GM12892 (cell line): ENCODE measurements at regions not wholly inside any gene's neighbourhood (a gene's known extent, or its start where the extent isn't known, plus 50 kb on each side); places are given as distances from the start of the nearest gene placed in this dataset.

Experiments used
- DNase-seq: peaks from one replicate; pipeline ENCODE4 v3.0.0; 2011; ENCODE audit not compliant: insufficient read length
- FAIRE-seq: peaks from 2 replicates; lab custom pipeline; 2011; peaks lifted over from hg19 to GRCh38; lab: Jason Lieb, UNC
- POLR2A ChIP-seq: IDR thresholded peaks from 2 replicates; pipeline ENCODE4 v1.6.1; 2011; ENCODE audit warnings: low read depth, low read length, control low read depth
- POLR2AphosphoS5 ChIP-seq: IDR thresholded peaks from 2 replicates; pipeline ENCODE4 v1.6.1; 2011; ENCODE audit warnings: low read depth, low read length, control low read depth
- TAF1 ChIP-seq: IDR thresholded peaks from 2 replicates; pipeline ENCODE4 v1.6.1; 2011; ENCODE audit warnings: low read depth, mild to moderate bottlenecking, control low read depth, low read length, borderline replicate concordance

GRCh38 chr2:161088658-161089350, 71.4 kb upstream of the TANK start:
- no peak for DNase-seq
- no peak for TF ChIP-seq TAF1
- TF ChIP-seq POLR2AphosphoS5 = no peak
- no peak for TF ChIP-seq POLR2A
- FAIRE-seq = peak; percentile 83

- DNase-seq (no peak), FAIRE-seq (peak; percentile 82)
- TF ChIP-seq POLR2AphosphoS5 (no peak), POLR2A (no peak), TAF1 (no peak)
Measured at GRCh38 chr2:161090411-161090810, 69.8 kb upstream of the TANK start.

DNA sequence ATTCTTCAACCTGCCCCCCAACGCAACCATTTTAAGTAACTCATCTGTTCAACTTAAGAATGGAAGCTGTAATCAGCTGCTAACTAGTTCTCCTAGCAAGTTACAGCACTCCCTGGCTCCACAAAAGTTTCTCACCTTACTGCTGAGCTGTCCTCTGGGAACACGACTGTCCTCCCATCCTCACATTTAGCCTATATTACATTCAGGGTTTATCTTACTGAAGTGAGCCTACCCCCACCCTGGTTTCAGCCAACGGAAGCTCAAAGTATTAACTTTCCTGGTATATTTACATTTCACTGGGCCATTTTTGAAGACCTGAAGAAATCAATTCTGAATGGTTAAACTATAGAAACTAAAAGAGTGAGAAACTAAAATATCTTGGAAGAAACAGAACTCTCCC, 64.9 kb upstream of the TANK start:
- FAIRE-seq = peak; percentile 63
- TF ChIP-seq POLR2A = no peak
- TF ChIP-seq TAF1 = no peak
- no peak for TF ChIP-seq POLR2AphosphoS5
- no peak for DNase-seq

DNA sequence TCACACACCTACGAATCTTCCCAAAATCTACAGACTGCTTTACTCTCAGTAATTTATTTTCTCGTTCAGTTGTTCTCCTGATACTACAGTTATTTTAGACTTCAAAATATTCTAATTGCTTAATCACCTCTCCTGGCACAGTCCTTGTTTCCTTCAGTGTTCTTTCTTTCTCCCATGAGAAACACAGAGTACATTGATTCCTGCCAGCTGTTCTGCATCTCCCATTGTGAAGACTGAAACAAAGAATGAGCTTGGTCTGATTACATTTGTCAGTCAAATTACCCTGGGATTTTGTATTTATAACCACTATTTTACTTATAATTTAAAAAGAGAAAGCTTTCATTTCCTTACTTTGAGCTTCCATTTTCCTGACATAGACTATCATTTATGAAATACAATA, 63.9 kb upstream of the TANK start:
- FAIRE-seq (no peak), DNase-seq (no peak)
- TF ChIP-seq TAF1 = no peak
- no peak for TF ChIP-seq POLR2A
- TF ChIP-seq POLR2AphosphoS5 = no peak

DNA sequence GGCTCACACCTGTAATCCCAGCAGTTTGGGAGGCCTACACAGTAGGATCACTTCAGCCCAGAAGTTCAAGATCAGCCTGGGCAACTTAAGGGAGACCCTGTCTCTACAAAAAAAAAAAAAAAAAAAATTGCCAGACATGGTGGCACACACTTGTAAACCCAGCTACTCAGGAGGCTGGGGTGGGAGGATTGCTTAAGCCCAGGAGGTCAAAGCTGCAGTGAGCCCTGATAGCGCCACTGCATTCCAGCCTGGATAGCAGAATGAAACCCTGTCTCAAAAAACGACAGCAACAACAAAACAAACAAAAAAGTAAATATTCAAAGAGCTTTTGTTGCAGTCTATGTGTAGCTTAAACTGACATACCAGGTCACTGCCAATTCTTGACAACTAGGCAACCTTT, 63.1 kb upstream of the TANK start:
- DNase-seq = no peak
- peak; percentile 14 for FAIRE-seq
- TF ChIP-seq TAF1 (no peak), POLR2A (no peak), POLR2AphosphoS5 (no peak)

- TF ChIP-seq TAF1 = no peak
- DNase-seq (no peak), FAIRE-seq (no peak)
Measured at GRCh38 chr2:161100211-161100895, 59.9 kb upstream of the TANK start.

DNA sequence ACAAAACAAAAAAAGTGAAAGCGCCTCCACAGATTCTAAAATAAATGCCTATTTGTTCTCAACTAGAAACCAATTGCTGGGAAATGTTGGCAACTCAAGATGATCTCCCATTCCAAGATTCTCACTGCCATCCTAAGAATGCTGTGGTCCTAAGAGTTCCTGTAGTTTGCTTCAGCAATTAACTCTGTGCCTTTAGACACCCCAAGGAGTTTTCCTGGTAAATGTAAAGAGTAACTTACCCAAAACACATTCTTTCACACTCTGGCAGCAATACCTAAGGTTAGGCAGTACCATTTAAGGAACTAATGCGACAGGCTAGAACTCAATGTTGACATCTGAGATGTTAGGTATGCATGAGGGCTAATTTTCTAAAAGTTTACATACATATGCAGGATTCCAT, 58.8 kb upstream of the TANK start:
- FAIRE-seq (peak; percentile 87), DNase-seq (no peak)
- TF ChIP-seq TAF1 = no peak
- no peak for TF ChIP-seq POLR2A
- TF ChIP-seq POLR2AphosphoS5 = no peak

DNA sequence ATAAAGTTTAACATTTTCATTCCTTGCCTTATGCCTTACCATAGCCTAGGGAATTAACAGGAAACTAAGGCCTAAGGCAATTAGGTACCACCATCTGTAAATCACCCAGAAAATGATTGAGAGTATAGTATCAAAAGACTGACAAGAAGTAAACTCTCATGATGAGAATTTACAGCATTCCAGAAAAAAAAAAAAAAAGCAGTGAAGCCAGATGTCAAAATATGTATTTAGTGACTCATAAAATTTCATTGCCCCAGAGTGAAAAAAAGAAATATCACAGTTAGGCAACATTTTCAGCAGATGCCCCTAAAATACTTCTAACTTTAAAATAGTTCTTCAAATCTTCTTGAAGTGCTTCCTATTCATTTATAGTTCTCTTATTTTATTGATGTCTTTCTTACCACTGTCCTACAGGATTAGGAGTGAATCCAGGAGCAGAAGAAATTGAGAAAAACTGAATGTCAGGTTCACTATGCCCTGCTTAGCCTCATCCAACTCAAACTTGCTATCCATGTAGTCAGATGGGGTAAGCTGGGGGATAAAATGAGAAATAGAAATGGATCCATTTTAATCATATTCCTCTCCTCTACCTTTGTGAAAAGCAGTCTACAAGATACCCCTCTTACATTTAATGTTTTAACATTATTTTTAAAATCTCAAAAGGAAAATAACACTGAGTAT, 57.3 kb upstream of the TANK start:
- no peak for FAIRE-seq
- TF ChIP-seq POLR2A (no peak), POLR2AphosphoS5 (no peak), TAF1 (no peak)
- DNase-seq = no peak

GRCh38 chr2:161103451-161103831, 56.8 kb upstream of the TANK start:
- DNase-seq = no peak
- FAIRE-seq = peak; percentile 65
- TF ChIP-seq TAF1 (no peak), POLR2A (no peak), POLR2AphosphoS5 (no peak)

GRCh38 chr2:161104054-161104553, 56.1 kb upstream of the TANK start:
- FAIRE-seq (peak; percentile 95), DNase-seq (no peak)
- no peak for TF ChIP-seq TAF1
- TF ChIP-seq POLR2AphosphoS5 = no peak
- no peak for TF ChIP-seq POLR2A

GRCh38 chr2:161107265-161107664, 53.0 kb upstream of the TANK start:
- DNase-seq (no peak), FAIRE-seq (peak; percentile 83)
- no peak for TF ChIP-seq POLR2A
- TF ChIP-seq TAF1 = no peak
